ENCODE measurements at regions not wholly inside any gene's neighbourhood (a gene's known extent, or its start where the extent isn't known, plus 50 kb on each side); places are given as distances from the start of the nearest gene placed in this dataset.
"Not testable (repeated sequence)": the region's sequence is repeated elsewhere in the genome, so short reads cannot be mapped to it uniquely, and the experiment has no call there.

DNA sequence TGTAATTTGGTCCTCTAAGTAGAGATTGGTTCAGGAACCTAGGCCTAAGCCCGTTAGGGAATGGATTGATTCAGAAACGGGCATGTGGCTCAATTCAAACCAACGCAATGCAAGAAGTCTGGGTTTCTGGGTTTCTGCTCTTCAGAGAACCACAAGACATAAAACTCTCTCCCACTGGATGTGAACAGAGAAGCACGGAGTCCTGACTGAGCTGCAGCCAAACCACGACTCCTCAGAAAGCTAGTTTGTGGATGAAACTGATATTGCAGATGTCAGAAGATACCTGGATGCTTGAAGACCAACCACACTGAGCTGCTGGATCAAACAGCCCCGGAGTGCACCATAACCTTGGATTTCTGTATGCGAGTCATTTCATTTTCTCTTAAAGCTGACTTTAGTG, 50.0 kb downstream of the SOD2 start:
- no peak for DNase-seq (ENCODE audit: low read depth in 2 of 2)

DNA sequence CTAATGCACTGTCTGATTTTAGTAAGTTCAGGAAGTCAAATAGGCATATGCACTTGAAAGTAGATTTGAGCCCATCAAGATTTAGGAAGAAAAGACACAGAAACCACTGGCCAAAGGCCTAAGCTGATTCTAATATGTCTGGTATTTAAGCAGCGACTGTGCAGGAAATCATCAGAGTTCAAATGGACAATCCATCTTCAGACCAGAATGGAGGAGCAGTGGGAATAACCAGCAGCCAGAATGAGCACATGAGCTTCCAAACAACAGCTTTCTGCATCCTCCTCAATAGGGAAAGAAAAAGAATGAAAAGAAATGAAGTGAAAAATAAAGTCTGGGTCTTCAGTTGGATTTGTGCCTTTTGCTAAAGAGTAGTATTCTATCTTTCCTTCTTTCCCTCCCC, 50.6 kb downstream of the SOD2 start:
- DNase-seq (ENCODE audit: low read depth in 2 of 2) = no peak

DNA sequence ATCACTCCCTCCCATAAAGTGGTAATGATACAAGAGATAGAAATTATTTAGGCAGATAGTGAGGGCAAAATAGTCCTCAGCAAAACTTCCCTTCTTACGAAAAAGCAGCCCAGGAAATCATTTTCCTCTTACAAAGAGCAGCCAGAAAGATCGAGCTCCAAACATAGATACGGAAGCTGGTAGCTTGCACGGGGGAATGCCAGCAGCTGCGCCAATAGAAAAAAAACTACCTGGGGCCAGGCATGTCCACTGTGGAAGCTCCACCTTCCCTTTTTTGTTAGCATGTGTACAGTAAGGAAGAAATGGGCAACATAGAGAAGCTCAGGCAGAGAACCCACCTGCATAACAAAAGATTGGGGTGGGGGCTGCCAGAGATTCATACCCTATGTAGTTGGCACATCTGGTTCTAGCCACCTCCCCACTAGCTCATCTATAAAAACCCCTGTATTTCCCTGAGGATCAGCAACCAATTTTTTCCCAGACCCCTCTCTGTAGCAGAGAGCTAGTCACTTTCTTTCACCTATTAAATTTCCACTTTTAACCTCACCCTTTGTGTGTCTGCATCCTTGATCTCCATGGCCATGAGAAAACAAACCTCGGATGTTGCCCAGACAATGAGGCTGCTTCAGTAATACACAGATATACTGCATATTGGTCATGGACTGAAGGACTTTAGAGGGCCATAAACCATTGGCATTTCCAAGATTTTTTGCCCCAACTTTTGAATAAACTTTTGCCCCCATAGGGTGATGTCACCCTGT, 52.1 kb downstream of the SOD2 start:
- DNase-seq (ENCODE audit: low read depth in 2 of 2) = no peak

DNA sequence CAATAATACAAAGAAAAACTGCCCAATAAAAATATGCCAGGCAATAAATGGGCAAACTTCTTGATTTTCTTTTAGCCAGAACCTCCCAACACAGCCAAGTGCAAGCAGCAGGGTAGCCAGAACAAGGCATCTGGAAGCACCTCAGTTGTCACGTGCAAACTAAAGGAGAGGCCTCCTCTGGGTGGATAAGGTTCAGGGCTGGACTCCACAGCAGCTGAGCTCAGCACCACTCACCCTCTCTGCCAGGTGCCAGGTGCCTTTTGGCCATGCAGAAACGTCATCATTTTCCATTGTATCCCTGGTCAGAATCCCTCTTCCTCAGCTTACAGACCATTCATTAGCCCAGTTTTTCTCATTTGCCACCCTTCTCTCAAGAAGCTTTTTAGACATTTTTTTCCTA, 52.7 kb downstream of the SOD2 start:
- no peak for DNase-seq (ENCODE audit: low read depth in 2 of 2)

DNA sequence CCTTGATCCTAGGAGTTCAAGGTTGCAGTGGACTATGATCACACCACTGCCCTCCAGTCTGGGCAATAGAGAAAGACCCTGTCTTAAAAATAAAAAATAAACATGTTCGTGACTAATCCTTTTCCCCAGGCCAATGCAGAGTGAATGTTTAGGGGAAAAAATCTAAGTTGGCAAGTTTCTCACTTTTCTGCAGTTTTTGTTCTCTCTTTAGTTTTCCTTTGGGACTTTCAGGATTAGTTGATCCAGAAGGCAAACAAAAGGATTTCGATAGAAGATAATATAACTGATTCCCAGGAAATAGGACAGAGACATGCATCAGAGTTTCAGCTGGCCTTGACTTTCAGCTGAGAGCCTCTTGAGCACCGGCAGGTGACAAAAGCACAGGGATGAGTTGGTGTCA, 53.3 kb downstream of the SOD2 start:
- no peak for DNase-seq (ENCODE audit: low read depth in 2 of 2)

DNA sequence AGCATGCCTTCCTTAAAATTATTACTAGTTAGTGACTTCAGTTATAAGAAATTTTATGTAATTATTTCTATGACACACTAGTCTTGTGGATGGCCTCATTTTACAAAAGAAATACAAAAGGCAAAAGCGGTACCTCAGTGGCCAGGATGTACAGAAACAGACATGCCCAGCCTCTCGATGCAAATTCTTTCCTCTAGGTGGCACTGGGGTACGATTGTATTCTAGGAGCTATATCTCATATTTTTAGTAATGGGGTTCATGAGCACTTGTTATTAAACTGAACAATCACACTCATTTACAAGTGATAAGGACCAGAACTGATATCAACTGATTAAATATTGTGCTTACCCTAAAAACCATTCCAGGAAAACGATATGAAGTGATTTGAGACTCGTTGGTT, 59.8 kb downstream of the SOD2 start:
- no peak for DNase-seq (ENCODE audit: low read depth in 2 of 2)

DNA sequence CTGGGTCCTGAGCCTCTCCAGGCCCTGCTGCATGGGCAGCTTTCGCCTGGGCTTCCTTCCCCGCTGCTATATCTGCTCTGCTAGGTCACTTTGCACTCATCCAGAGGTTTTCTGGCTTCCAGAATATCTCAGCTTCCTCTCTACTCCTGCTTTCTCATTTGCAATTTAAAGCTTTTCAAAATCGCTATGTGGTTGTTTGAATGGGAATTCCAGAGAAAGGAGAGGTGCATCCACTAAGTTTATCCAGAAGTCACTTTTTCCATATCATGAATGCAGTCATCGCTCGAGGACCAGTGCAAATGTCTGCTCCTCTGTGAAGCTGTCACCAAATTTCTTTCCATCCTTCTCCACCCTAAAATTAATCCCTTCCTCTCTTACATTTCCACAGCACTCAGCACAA, 61.2 kb downstream of the SOD2 start:
- DNase-seq (ENCODE audit: low read depth in 2 of 2) = no peak

DNA sequence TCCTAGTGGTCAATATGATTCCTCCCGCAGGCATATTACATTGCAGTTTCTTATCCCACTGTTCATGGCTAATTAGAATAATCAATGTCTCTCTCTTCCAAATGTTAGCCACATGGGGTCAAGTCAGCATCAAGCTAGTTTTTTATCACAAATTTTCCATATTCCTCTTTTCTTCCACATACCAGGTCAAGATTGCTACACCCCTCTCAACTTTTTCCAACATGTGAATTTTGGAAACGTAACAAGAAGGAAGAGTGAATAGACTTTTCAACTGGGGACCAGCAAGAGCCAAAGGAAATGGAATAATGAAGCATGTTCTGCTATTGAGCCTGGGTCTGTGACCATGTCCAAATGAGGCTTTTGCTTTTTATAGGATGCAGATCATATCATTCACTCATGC, 65.1 kb downstream of the SOD2 start:
- no peak for DNase-seq (ENCODE audit: low read depth in 2 of 2)

DNA sequence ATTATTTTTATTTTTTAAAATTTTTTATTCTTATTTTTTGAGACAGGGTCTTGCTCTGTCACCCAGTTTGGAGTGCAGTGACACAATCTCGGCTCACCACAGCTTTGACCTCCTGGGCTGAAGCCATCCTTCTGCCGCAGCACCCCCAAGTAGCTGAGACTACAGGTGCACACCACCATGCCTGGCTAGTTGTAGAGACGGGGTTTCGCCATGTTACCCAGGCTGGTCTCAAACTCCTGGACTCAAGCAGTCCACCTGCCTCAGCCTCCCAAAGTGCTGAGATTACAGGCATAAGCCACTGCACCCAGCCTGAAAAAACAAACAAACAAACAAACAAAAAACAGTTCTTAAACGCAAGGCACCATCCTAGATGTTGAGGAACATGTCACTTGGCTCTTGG, 66.5 kb downstream of the SOD2 start:
- not testable (repeated sequence) for DNase-seq (ENCODE audit: low read depth in 2 of 2)

DNA sequence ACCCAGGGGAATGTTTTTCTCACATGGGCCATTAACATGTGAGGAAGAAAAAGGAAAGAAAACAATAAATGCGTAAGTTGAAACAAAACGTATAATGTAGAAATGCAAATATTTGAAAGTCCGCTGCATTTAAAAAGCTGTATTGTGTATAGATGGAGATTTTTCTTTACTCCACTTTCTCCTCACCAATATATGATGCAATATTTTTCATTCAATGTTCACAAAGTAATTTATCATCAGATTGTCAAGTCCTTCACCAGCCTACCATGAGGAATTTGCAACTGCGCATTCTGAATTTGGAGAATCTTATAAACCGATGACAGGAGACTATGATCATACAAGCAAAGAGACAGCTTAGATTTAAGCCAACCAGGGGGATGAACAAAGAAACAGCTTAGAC, 69.9 kb downstream of the SOD2 start:
- DNase-seq (ENCODE audit: low read depth in 2 of 2) = no peak

DNA sequence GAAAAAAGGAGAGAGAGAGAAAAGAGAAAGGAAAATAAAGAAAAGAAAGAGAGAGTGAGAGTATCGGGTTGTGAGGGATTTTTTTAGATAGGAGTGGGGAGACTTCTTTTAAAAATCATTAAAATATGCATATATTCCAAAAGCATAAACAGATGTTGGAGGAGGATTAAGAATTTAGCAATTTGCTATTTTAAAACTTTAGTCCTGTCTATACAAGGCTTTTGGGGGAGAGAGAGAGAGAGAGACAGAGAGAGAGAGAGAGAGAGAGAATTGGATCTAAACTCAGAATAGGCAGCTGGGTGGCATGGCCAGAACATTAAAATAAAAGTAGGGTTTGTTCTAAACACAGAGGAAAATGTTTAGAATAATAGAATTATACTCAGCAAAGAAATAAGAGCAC, 72.1 kb downstream of the SOD2 start:
- no peak for DNase-seq (ENCODE audit: low read depth in 2 of 2)

DNA sequence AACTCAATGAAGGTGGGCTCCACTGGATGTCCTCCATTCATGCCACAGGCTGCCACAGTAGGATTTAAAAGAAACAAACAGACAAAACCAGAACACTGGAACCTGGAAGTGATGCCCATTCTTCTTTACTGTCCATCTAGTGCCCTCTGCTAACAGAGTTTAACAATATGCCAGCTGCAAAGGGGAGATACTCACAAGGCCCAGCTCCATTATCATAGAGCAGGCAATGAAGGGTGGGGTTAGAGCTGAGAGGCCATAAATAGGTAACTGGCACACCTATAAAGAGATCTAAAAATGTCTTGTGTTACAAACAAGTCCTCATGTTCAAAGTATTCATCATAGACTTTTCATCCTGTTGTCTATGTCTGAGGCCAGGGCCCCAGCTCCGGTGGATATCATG, 75.6 kb downstream of the SOD2 start:
- DNase-seq (ENCODE audit: low read depth in 2 of 2) = no peak

DNA sequence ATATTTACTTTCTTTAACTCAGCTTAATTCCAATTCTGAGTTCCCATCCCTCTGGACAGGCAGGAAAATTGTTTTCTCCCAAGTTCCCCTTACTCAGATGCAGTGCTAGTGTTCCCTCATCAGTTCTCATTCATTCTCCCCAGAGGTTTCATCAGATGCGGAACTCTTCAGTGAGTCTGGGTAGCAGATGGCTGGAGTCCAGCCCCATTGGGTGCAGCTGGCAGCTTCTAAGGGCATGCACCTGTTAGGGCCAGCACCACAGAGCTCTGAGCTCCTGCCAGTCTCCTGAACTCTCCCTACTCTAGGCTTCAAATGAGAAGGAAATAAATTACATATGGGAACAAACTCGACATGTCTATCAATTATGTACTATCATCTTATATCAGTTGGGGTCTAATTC, 76.6 kb downstream of the SOD2 start:
- no peak for DNase-seq (ENCODE audit: low read depth in 2 of 2)

DNA sequence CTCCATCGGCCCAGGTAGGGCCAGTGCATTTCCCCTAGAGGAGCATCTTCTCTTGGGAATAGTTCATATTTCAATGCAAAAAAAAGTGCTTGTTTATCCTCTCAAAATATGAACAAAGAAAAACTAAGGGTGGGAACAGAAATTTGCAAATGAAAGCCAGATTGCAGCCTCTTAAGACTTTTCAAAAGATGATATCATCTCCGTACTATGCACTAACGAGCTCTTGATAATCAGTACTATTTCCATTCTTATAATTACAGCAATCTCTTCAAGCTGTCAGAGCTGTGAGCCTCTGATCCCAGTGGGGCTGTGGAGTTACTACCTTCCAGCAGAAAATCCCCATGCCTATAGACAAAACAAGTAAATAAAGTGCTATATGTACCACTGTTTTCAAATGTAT, 77.1 kb downstream of the SOD2 start:
- no peak for DNase-seq (ENCODE audit: low read depth in 2 of 2)

DNA sequence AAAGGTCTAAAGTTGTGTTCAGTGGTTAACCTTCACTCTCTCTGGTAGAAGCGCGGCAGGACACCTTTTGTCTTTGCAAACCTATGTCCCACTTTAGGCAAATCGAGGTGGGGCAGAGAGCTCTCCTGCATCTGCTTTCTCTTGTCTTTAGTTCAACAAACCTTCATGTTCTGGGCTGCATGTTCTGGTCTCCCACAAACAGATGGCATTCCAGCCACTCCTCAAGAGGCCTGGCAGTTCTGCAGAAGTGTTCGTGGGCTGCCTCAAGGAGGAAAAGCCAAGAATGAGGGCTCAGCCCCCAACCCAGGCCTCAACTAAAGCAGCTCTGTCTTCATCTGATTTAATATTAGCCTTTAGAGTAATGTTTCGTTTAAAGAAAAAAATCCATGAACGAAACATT, 82.2 kb downstream of the SOD2 start:
- DNase-seq (ENCODE audit: low read depth in 2 of 2) = no peak

DNA sequence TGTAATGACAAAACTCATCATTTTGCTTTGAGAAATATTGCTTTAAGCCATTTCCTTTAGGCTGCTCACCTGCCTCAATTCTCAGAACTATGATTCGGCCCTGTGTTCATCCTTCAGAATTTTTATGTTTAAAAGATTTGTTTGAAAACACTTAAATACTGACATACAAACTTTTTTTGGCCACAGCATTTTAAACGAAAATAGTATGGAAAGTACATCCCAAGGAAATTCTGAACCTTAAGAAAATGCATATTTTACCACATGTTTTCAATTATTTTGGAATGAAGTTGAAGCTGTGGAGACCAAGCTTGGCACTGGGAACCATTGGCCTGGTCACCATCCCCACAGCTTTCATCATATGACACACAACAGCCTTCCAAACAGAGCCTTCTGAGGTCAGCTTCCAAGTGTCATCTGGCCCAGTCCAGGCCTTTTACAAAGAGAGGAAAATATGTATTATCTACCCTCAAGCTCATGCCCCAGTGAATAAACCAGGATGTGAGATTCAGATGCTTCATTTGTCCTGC, 83.3 kb downstream of the SOD2 start:
- DNase-seq (ENCODE audit: low read depth in 2 of 2) = no peak

DNA sequence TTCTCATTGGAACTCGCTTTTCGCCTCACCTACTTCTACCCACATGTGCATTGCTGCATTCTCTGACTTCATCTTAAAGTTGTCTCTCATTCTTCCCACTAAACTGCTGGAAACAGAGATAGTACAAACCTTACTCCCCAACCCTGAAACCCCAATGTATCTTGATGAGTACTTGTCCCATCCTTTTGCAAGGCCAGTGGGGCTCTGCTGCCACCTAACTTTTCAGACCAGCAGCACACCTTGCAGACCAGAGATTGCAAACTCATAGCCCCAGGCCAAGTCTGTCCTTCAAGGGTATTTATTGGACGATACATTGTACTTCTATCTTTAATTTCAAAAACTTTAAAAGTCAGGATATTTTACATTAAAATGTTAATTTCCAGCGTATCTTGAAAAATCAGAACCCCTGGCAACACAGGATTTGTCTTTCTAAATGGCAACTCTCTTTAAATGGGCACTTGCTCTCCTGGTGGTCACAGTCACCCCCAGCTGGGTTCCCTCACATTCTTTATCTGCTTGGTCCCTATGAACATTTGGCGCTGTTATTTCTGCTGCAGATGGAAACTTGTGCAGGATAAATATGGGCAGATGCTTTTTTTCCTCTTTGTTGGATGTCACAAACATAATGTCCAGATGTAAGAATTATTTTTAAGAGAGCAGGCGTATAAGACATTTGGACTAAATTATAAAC, 83.9 kb downstream of the SOD2 start:
- DNase-seq (ENCODE audit: low read depth in 2 of 2) = no peak

DNA sequence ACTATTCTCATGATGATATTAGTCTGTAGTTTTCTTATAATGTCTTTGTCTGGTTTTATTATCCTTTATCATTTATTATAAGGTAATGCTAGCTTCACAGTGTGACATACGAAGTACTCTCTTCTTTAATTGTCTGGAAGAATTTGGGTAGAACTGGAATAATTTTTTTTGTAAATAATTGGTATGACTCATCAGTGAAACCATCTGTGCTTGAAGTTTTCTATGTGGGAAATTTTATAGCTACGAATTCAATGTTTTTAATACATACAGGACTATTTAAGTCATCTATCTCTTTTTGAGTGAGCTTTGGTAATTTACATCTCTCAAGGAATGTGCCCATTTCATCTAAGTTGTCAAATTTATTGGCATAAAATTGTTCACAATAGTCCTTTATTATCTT, 86.3 kb downstream of the SOD2 start:
- no peak for DNase-seq (ENCODE audit: low read depth in 2 of 2)

DNA sequence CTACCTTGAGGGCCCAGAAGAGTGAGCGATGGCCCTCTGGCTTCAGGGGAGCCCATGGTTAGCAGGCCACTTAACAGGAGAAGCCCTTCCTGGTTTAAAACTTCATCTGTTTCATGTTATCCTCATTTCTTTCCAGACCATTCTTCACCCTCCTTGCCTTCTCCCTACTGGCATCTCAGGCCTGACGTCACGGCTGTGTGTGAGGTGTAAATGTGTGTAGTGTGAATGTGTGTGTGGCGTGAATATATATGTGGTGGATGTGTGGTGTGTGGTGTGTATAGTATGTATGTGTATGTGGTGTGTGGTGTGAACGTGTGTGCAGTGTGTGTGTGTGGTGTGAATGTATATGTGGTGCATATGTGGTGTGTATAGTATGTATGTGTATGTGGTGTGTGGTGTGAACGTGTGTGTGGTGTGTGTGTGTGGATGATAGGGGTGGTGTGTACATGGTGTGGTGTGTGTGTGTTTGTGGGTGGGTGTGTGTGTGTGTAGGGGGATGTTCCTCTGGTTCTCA, 88.5 kb downstream of the SOD2 start:
- DNase-seq (ENCODE audit: low read depth in 2 of 2) = no peak

DNA sequence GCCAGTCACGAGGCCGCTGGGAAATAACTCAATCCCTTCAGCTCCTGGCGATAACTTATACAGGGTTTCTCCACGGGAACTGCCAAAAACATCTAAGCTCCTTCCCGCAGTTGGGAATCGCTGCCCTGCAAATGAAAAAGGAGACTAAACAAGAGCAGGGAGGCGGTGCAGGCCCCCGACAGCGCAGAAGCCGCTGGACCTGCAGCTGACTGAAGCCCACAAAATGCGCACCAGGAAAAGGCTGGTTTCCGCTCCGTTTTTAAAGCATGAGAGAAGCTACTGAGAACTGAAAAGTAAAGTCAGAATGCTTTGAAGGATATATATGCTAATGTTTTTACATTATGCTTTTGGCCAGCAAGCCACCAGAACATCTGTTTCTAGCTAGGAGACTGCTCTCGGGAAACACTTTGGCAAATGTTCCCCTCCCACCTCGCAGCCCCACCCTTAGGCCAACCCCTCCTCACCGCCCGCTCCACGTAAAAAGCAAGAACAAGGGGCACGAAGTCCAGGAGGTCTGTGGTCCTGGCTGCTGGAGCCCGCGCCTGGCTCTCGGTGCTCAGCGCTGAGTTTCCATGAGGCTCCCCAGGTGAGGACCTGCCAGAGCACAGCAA, 90.5 kb downstream of the SOD2 start:
- no peak for DNase-seq (ENCODE audit: low read depth in 2 of 2)

DNA sequence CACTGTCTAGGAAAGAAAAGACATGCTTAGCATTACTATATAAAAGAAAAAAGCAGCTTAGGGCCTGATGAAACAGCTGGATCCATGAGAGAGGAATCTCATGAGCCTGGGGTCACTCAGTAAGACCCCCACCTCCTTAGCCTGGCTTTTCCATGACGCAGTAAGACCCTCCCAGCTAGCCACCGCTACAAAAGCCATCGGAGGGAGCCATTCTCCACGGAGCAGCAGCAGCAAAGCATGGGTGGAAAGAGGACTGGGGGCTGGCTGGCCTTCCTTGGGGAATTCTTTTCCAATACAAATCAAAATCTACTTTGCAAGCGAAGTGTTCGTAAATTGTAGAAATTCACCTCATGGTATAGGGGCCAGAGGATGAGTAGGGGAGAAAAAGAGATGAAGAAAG, 91.8 kb downstream of the SOD2 start:
- no peak for DNase-seq (ENCODE audit: low read depth in 2 of 2)

DNA sequence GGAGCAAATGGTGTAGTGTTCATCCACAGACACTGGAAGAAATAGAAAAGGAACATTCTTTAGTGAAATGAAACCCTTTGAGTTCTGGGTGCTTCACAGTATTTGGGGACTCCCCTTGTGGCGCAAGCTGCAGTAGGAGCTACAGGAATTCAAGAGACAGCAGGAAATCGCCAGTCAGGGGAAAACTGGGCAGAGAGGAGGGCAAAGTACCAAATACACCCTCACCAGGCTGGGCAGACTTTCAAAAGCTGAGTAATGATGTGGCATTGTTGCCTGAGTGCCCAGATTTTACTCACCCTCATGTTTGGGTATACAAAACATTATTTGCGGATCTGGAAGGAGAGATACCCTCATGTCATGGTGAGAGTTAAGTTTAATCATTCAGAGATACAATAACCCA, 97.9 kb downstream of the SOD2 start:
- no peak for DNase-seq (ENCODE audit: low read depth in 2 of 2)

DNA sequence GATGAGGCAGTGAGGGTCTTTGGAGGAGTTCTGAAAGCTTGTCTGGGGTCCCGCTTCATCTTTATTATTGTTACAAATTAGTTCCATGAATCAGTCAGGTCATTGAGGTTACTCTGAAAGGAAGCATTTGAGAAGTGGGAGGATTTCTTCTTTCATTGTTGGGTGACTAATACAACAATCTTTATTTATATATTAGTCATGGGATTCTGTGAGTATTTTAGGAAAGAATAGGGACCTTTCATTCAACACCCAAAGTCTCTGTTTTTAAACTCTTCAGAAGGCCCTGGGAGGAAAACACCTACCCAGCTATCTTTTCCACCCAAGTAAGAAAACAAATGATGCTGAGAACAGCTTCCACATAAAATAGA, 98.3 kb downstream of the SOD2 start:
- DNase-seq (ENCODE audit: low read depth in 2 of 2) = peak; percentile 23 to 31
